ENCODE measurements at regions not wholly inside any gene's neighbourhood (a gene's known extent, or its start where the extent isn't known, plus 50 kb on each side); places are given as distances from the start of the nearest gene placed in this dataset.

DNA sequence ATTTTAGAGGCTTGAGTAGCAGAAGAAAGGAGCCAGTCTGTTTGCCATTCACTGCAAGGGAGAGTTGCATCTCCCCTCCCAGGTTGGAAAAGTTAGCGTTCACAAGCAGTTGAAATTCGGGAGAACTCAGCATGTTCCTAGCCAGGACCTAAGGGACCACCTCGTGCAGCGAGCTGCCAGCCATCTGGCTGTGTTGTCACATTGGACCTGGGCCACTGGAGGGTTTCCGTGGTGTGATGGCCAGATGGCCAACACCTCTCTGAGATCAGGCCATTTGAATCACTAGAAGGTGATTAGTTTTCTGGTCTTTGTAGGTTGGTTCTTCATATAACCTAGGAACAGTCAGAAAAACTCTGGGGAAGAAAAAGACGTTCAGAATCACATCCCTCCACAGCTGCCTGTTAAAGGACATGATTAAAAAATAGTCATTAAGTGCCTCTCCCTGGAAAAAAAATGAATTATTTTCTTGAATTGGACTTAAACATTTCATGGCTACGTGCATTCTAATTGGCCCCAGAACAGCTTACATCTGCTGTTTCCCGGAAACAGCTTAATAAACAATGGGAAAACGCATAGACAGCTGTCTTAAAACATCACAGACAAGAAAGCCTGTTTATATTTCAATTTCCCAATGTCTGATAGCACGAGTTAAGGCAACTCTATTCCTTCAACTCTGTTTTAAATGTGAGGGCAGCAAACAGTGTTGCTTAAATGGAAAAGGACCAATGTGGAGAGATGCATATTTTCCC, 303.9 kb downstream of the TENT4A start:
- DNase-seq: no peak
- H3K36me3 ChIP-seq (ENCODE audit: insufficient read depth in 1 of 2, low read depth in 1 of 2): no peaks in the 10 kb centered on the region
- no peak for ATAC-seq
- H3K27ac ChIP-seq: no peak overlapping the region
- no peak for TF ChIP-seq CTCF (IDR thresholded peaks at IDR 0.05)
- peaks cover 9% of the 10 kb centered on the region for H3K9me3 ChIP-seq
- H3K4me3 ChIP-seq: no peak overlapping the region
- WGBS, 3 donors: 21 to 31% (median 27%) methylated on average over 10 of the region's 10 CpGs
- intact Hi-C loops (cut with DNase I): no loop called here
- no peaks in the 10 kb centered on the region for H3K4me1 ChIP-seq
- no peaks in the 10 kb centered on the region for H3K27me3 ChIP-seq (ENCODE audit: insufficient read depth in 3 of 3, low read length in 2 of 3)

- 62 to 74% (median 68%) methylated on average over 5 of the region's 5 CpGs for WGBS, 3 donors
- H3K4me1 ChIP-seq: no peaks in the 10 kb centered on the region
- intact Hi-C loops (cut with DNase I): no loop called here
- H3K4me3 ChIP-seq: no peak overlapping the region
- ATAC-seq: no peak
- peaks cover 15% of the 10 kb centered on the region for H3K9me3 ChIP-seq
- H3K27ac ChIP-seq: no peak overlapping the region
- DNase-seq: no peak
- H3K27me3 ChIP-seq (ENCODE audit: insufficient read depth in 3 of 3, low read length in 2 of 3): no peaks in the 10 kb centered on the region
- H3K36me3 ChIP-seq (ENCODE audit: insufficient read depth in 1 of 2, low read depth in 1 of 2): no peaks in the 10 kb centered on the region
- TF ChIP-seq CTCF (IDR thresholded peaks at IDR 0.05): no peak
These were observed 305.0 kb downstream of the TENT4A start for GRCh38 chr5:7018198-7018597.

DNA sequence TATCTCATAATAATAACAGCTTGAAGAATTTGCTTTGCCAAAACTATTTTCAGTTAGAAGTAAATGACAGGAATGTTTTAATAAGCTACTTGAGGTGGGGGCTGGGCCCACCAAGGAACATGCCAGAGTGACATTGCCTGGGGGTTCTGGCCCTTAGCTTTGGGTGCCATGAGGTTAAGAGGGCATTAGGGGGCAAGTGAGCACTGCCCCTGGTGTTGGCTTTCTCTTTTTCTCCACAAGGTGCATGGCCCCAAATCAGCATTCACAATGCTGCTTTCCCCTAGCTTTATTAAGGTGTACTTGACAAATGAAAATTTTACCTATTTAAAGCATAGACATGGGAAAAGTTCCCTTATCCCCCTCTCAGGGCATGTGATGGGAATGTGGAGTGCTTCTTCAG, 305.4 kb downstream of the TENT4A start:
- intact Hi-C loops (cut with DNase I): no loop called here
- TF ChIP-seq CTCF (IDR thresholded peaks at IDR 0.05): no peak
- H3K4me3 ChIP-seq: no peak overlapping the region
- DNase-seq (no peak), ATAC-seq (no peak)
- no peaks in the 10 kb centered on the region for H3K27me3 ChIP-seq (ENCODE audit: insufficient read depth in 3 of 3, low read length in 2 of 3)
- no peaks in the 10 kb centered on the region for H3K4me1 ChIP-seq
- H3K27ac ChIP-seq: no peak overlapping the region
- H3K36me3 ChIP-seq (ENCODE audit: insufficient read depth in 1 of 2, low read depth in 1 of 2): no peaks in the 10 kb centered on the region
- peaks cover 15% of the 10 kb centered on the region for H3K9me3 ChIP-seq

DNA sequence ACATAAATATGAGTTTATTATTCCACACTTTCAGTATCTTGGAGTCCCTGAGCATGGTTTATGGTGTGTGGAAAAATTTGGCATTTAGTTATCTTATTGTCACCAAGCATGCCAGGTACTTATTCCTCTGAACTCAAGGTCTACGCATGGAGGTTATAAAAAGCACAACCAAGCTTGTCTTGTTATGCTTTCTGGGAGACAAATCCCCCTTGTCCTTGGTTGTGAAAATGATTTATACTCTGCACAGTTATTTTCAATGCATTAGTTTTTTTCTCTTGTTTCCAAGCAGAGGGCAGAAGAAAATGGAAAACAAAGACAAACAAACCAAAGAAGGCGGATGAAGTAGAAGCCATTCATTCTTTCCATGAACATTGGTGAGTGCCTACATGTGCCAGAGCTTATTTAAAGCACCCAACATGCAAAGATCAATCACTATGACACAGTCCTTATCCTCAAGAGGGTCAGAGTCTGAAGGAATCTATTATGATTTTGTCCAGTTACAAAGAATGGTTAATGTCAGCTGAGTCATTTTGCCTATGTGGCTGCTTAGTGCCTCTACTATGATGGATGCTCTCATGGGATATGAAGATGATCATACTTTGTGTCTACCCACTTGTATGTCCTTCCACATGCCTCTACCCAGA, 323.1 kb downstream of the TENT4A start:
- Histone ChIP-seq H3K36me3 (ENCODE audit: insufficient read depth in 1 of 2, low read depth in 1 of 2) (no peaks in the 10 kb centered on the region), H3K27me3 (ENCODE audit: insufficient read depth in 3 of 3, low read length in 2 of 3) (no peaks in the 10 kb centered on the region), H3K9me3 (peaks cover 2% of the 10 kb centered on the region), H3K27ac (no peak overlapping the region), H3K4me1 (no peaks in the 10 kb centered on the region), H3K4me3 (no peak overlapping the region)
- 60 to 72% (median 66%) methylated on average over 2 of the region's 2 CpGs for WGBS, 3 donors
- ATAC-seq (no peak), DNase-seq (no peak)
- TF ChIP-seq CTCF (IDR thresholded peaks at IDR 0.05): no peak
- intact Hi-C loops (cut with DNase I): no loop called here

Data from psoas muscle (tissue), 7 donors.